BJ (cell line): ENCODE measurements at regions not wholly inside any gene's neighbourhood (a gene's known extent, or its start where the extent isn't known, plus 50 kb on each side); places are given as distances from the start of the nearest gene placed in this dataset.
"Not testable (repeated sequence)": the region's sequence is repeated elsewhere in the genome, so short reads cannot be mapped to it uniquely, and the experiment has no call there.

Experiments used
- CTCF ChIA-PET: fragments of 350-600 bp; formaldehyde crosslinking; extraction: SDS; loops from one replicate; lab custom pipeline; 2021; ENCODE audit warnings: antibody characterized with exemption, inconsistent platforms; lab: Yijun Ruan, JAX
- POLR2A ChIA-PET: fragments of 300-600 bp; sonication (Branson Sonifier 250); formaldehyde crosslinking; extraction: SDS; loops from one replicate; lab custom pipeline; 2021; ENCODE audit warnings: antibody characterized with exemption; lab: Charles Lee
- DNase-seq: peaks from one replicate; pipeline ENCODE4 v3.0.0-alpha.2; 2011; ENCODE audit warnings: low read depth
- H3K27me3 ChIP-seq: 2 replicates; pipeline ENCODE4 v1.6.0; 2011; ENCODE audit warnings: low read length; ENCODE audit not compliant: control insufficient read depth, insufficient read depth
- H3K36me3 ChIP-seq: 2 replicates; pipeline ENCODE4 v1.5.1; 2011; ENCODE audit warnings: low read length; ENCODE audit not compliant: control insufficient read depth, insufficient read depth
- H3K4me3 ChIP-seq: 2 replicates; pipeline ENCODE4 v1.5.1; 2011; ENCODE audit warnings: low read depth, mild to moderate bottlenecking, control low read depth, low read length
- CTCF ChIP-seq: IDR thresholded peaks from 2 replicates; pipeline ENCODE4 v1.5.1; 2011; ENCODE audit warnings: low read depth, mild to moderate bottlenecking, control low read depth, inconsistent platforms, low read length, moderate library complexity; ENCODE audit not compliant: insufficient read depth

- H3K36me3 ChIP-seq, result no peaks in the 10 kb centered on the region
- CTCF ChIA-PET, result interaction anchor here (0.7 to 1.0 kb wide), 5 partner anchors 14 to 257 kb away, joined by 3 to 4 read pairs (median 3); no protein-coding TSS in a partner anchor
- DNase-seq, result no peak
- H3K27me3 ChIP-seq, result no peaks in the 10 kb centered on the region; the same call in none of the 2 replicates
- POLR2A ChIA-PET, result no interaction called here
- peak; percentile 18; the same call in 1 of the 2 replicates for TF ChIP-seq CTCF
- H3K4me3 ChIP-seq, result no peak overlapping the region
Observed at GRCh38 chr10:91745090-91745831, 53.0 kb upstream of the TNKS2 start.

- POLR2A ChIA-PET, result no interaction called here
- TF ChIP-seq CTCF, result no peak
- CTCF ChIA-PET, result interaction anchor here (0.6 to 1.2 kb wide), 3 partner anchors 50 to 167 kb away, joined by 3 read pairs; partner anchors contain the start of gene PPP1R3C
Observed at GRCh38 chr10:91743465-91743864, 54.8 kb upstream of the TNKS2 start.

GRCh38 chr10:91742229-91742628, 56.0 kb upstream of the TNKS2 start:
- ChIA-PET POLR2A (no interaction called here), CTCF (interaction anchor here (0.6 to 1.1 kb wide), 3 partner anchors 11 to 325 kb away, joined by 3 to 4 read pairs (median 3); no protein-coding TSS in a partner anchor)
- Histone ChIP-seq H3K4me3 (no peak overlapping the region), H3K36me3 (no peaks in the 10 kb centered on the region), H3K27me3 (no peaks in the 10 kb centered on the region; the same call in none of the 2 replicates)
- no peak for TF ChIP-seq CTCF
- no peak for DNase-seq

More at GRCh38 chr10:91743465-91743864, 54.8 kb upstream of the TNKS2 start:
- H3K4me3 ChIP-seq, result no peak overlapping the region
- H3K27me3 ChIP-seq, result no peaks in the 10 kb centered on the region; the same call in none of the 2 replicates
- H3K36me3 ChIP-seq, result no peaks in the 10 kb centered on the region
- DNase-seq, result no peak

GRCh38 chr10:91741356-91741755, 56.9 kb upstream of the TNKS2 start:
- ChIA-PET POLR2A (no interaction called here), CTCF (interaction anchor here (1.0 kb wide), 1 partner anchor 15 kb away, joined by 3 read pairs; no protein-coding TSS in a partner anchor)
- no peaks in the 10 kb centered on the region for H3K36me3 ChIP-seq
- no peak for DNase-seq
- H3K27me3 ChIP-seq, result no peaks in the 10 kb centered on the region; the same call in none of the 2 replicates
- H3K4me3 ChIP-seq, result no peak overlapping the region
- no peak for TF ChIP-seq CTCF

- TF ChIP-seq CTCF, result no peak
- Histone ChIP-seq H3K4me3 (no peak overlapping the region), H3K36me3 (no peaks in the 10 kb centered on the region), H3K27me3 (no peaks in the 10 kb centered on the region; the same call in none of the 2 replicates)
- DNase-seq, result no peak
- ChIA-PET CTCF (interaction anchor here (1.0 kb wide), 1 partner anchor 15 kb away, joined by 3 read pairs; no protein-coding TSS in a partner anchor), POLR2A (no interaction called here)
Observed at GRCh38 chr10:91740353-91740924, 57.8 kb upstream of the TNKS2 start.

GRCh38 chr10:91732265-91732664, 66.0 kb upstream of the TNKS2 start:
- H3K36me3 ChIP-seq, DNase-seq, H3K4me3 ChIP-seq, H3K27me3 ChIP-seq, CTCF ChIA-PET, POLR2A ChIA-PET: not testable (repeated sequence)

GRCh38 chr10:91729339-91729738, 68.9 kb upstream of the TNKS2 start:
- H3K4me3 ChIP-seq, H3K36me3 ChIP-seq, DNase-seq, POLR2A ChIA-PET, CTCF ChIA-PET, H3K27me3 ChIP-seq: not testable (repeated sequence)
